ENCODE measurements at regions not wholly inside any gene's neighbourhood (a gene's known extent, or its start where the extent isn't known, plus 50 kb on each side); places are given as distances from the start of the nearest gene placed in this dataset.

- no peaks in the 10 kb centered on the region for H3K4me1 ChIP-seq (ENCODE audit: low read depth)
- ATAC-seq = no peak
- H3K9me3 ChIP-seq = peaks cover 15% of the 10 kb centered on the region
- no peak overlapping the region for H3K4me3 ChIP-seq
- intact Hi-C loops (cut with DNase I, micrococcal nuclease) = no loop called here
- DNase-seq = no peak
- no peak for TF ChIP-seq CTCF (IDR thresholded peaks at IDR 0.05)
- no peaks in the 10 kb centered on the region for H3K36me3 ChIP-seq (ENCODE audit: low read depth)
Measured at GRCh38 chr13:53844473-53845146, 816.0 kb downstream of the OLFM4 start.

- intact Hi-C loops (cut with DNase I, micrococcal nuclease) = no loop called here
- no peak for TF ChIP-seq CTCF (IDR thresholded peaks at IDR 0.05)
- ATAC-seq (no peak), DNase-seq (no peak)
- peaks cover 18% of the 10 kb centered on the region for H3K9me3 ChIP-seq
- no peaks in the 10 kb centered on the region for H3K4me1 ChIP-seq (ENCODE audit: low read depth)
- H3K4me3 ChIP-seq = no peak overlapping the region
- H3K36me3 ChIP-seq (ENCODE audit: low read depth) = no peaks in the 10 kb centered on the region
Measured at GRCh38 chr13:53847502-53847901, 818.9 kb downstream of the OLFM4 start.

GRCh38 chr13:53848366-53848961 is 819.9 kb downstream of the OLFM4 start:
- no peak for TF ChIP-seq CTCF (IDR thresholded peaks at IDR 0.05)
- intact Hi-C loops (cut with DNase I, micrococcal nuclease) = no loop called here
- Histone ChIP-seq H3K36me3 (ENCODE audit: low read depth) (no peaks in the 10 kb centered on the region), H3K4me1 (ENCODE audit: low read depth) (no peaks in the 10 kb centered on the region), H3K9me3 (peaks cover 15% of the 10 kb centered on the region), H3K4me3 (no peak overlapping the region)
- no peak for DNase-seq
- ATAC-seq = no peak

GRCh38 chr13:53854321-53854720 is 825.7 kb downstream of the OLFM4 start:
- TF ChIP-seq CTCF (IDR thresholded peaks at IDR 0.05) = no peak
- Histone ChIP-seq H3K4me3 (no peak overlapping the region), H3K36me3 (ENCODE audit: low read depth) (no peaks in the 10 kb centered on the region), H3K4me1 (ENCODE audit: low read depth) (no peaks in the 10 kb centered on the region), H3K9me3 (peaks cover 15% of the 10 kb centered on the region)
- ATAC-seq (no peak), DNase-seq (no peak)
- intact Hi-C loops (cut with DNase I, micrococcal nuclease) = no loop called here

GRCh38 chr13:53856573-53857195 is 828.1 kb downstream of the OLFM4 start:
- H3K9me3 ChIP-seq = peaks cover 14% of the 10 kb centered on the region
- H3K36me3 ChIP-seq (ENCODE audit: low read depth) = no peaks in the 10 kb centered on the region
- ATAC-seq = no peak
- intact Hi-C loops (cut with DNase I, micrococcal nuclease) = no loop called here
- no peaks in the 10 kb centered on the region for H3K4me1 ChIP-seq (ENCODE audit: low read depth)
- no peak for DNase-seq
- no peak overlapping the region for H3K4me3 ChIP-seq
- TF ChIP-seq CTCF (IDR thresholded peaks at IDR 0.05) = no peak
